NCI-H2227 treated with DMSO at 0.1 percent for 48 hours (cell line): ENCODE measurements at regions not wholly inside any gene's neighbourhood (a gene's known extent, or its start where the extent isn't known, plus 50 kb on each side); places are given as distances from the start of the nearest gene placed in this dataset.
"Not testable (repeated sequence)": the region's sequence is repeated elsewhere in the genome, so short reads cannot be mapped to it uniquely, and the experiment has no call there.

Source experiments
- DNase-seq: peaks from one replicate; lab custom pipeline; 2025; lab: John Stamatoyannopoulos, UW

- DNase-seq, result no peak
Observed at GRCh38 chr21:31455506-31455905, 111.4 kb upstream of the TIAM1 start.

DNA sequence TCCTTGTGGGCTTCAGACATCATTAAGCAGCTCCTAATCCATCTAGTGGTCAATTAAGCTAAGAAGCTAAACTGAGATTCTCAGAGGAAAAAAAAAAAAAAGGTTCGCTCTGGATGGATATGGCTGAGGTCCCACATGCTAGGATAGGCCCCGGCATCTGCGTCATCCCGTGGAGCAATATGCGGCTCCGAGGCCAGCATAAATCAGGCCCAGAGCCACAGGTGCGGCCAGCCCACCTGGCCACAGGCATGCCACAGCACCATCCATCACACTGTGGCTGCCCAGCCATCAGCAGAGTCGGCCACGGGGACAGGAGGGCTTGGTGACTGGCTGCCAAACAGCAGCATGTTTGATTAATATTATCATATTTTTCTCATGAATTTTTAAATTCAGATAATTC is 106.9 kb upstream of the TIAM1 start:
- no peak for DNase-seq

DNA sequence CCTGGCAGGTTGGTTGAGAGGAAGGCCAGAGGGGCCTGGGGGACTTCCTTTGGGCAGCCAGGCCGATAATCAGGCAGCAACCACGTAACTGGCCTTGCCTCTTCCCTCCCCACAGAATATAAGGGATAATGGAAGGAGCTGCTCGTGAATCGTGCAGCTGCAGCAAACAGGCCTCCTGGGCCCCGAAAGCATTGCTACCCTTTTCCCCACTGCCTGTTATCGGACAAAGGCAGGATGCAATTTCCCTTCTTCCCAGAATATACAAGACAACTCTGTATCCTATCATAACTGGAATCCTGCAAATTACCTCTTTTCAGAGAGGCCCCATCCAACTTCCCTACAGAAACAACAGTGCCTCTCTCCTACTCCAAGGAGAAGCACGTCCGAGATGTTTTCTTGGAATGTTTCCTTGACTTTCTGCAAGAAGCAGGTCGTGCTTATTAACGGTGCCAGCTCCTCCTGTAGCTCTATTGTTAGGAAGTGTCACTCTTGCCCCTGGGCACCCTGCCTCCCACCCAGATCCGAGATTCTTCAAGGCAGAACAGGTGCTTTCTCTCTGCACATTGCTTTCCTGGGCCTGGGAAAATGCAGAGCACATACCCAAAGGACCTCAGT is 106.0 kb upstream of the TIAM1 start:
- no peak for DNase-seq

GRCh38 chr21:31448496-31448895 is 104.4 kb upstream of the TIAM1 start:
- no peak for DNase-seq

DNA sequence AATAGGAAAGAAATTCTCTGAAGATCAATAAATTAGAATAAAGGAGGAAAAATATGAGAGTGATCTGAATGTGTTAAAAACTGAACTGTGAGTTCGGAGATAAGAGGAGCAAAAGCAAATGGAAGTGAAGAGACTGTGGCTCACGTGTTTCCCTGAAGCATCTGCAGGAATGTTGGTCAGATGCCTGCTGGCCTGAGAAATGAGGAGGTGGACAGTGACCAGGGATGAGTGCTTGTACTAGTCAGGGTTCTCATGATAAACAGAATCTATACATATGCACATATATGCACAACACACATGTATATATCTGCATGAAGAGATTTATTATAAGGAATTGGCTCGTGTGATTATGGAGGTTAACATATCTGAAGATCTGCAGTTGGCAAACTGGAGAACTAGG is 103.4 kb upstream of the TIAM1 start:
- no peak for DNase-seq

- no peak for DNase-seq
Observed at GRCh38 chr21:31446226-31446855, 102.3 kb upstream of the TIAM1 start.

DNA sequence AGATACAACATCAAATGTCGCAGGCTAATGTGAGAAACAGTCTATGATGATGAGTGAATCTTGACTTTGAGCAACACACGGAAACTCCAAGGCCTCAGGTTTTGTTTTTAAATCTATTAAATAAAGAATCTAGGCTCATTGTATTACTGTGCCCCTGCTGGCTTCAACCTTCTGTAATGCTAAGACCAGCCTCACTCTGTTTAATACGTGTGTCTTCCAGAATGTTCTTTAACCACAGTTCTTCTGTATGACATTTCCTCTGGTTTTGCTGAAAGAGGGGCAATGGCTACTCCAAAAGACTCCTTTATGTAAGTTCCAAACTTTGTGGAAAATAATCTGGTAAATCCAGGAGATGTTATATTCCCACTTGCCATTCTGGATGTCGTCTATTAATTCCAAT is 101.1 kb upstream of the TIAM1 start:
- no peak for DNase-seq

GRCh38 chr21:31443736-31444521 is 99.9 kb upstream of the TIAM1 start:
- no peak for DNase-seq

DNA sequence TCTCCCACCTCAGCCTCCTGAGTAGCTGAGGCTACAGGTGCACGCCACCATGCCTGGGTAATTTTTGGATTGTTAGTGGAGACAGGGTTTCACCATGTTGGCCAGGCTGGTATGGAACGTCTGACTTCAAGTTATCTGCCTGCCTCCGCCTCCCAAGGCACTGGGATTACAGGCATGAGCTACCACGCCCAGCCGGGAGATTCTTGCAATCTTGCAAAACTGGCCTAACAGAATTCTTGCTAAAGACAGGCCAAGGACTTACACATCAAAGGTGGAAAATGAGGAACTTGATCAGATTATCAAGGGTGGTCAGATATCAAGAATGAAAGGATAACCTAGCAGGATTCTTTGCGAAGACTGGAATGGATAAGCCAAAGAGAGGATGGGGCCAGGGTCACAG is 98.3 kb upstream of the TIAM1 start:
- no peak for DNase-seq

DNA sequence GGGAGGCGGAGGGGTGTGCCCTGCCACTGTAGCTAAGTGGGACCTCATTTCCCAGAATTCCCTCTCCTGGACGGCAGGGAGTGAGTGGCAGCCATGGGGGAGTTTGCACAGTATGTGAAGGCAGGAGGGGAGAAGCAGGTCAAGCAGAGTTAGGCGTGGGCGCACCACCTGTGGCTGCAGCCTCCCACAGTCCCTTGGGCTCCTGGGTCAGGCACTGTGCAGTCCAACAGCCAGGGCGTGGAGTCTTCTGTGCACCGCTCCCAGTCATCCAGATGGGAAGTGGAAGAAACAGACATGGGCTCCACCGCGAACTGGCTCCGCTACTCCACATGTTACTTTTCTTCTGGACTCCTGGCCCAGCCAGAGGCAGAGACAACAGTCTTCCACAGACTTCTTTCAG is 85.4 kb upstream of the TIAM1 start:
- no peak for DNase-seq

DNA sequence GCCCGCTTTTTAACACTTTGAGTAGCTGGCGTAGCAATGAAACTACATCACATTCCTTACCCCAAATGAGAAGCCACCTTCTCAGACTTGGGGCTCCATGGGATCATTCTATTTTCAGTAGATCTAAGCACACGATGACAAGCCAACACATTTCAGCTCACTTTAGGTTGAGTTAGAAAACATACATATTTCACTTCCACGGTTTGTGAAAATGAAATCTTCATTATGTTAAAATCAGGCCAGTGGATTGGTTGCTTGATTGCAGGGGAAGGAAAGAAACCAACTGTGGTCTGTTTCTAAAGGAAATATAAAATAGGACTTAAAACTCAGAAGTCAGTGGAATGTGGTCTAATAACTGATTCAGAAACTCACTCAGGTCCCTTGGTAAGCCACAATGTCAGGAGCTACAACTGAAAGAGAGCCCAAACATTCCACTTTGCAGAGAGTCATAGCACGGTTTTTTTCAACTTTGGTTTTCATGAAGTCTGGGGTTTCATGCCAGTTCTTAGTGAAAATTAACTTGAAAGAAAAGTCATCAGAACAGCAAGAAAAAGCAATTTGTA is 82.3 kb upstream of the TIAM1 start:
- DNase-seq, result no peak

DNA sequence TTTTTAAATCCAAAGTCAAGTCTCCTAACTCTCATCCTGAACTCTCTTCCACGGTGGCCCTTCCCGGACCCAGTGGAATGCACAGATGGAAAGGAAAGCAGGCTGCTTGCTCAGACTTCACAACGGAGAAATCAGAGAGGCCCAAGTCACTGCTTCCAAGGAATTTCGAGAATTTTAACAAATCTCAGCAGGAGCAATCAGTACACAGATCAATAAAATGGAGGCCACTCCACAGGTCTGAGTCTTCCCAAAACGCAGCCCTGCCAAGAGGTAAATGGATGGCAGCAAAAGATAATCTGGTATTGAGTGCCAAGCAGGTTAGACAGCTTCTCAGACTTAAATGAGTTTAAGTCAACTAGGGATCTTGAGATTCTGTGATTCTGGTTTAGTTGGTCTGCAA is 81.1 kb upstream of the TIAM1 start:
- DNase-seq, result no peak

GRCh38 chr21:31424058-31424457 is 80.0 kb upstream of the TIAM1 start:
- no peak for DNase-seq

- DNase-seq, result no peak
Observed at GRCh38 chr21:31420988-31421387, 76.9 kb upstream of the TIAM1 start.

DNA sequence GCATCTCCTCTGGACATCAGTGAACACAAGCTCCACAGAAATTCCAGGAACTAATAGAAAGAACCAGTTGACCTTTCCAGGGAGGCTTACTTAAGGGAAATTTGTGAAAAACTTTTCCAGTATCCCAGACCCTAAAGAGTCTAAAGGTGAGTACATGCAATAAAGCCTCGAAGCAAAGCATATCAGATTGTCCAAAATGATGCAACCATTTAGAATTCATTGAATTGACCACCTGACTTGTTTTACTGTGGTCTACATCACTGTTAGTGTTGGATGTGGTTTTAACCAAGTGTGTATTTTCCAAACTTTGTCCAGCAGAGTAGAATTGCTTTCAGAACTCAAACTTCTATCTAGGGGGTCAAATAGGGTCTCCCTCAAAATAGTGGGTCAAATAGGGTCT is 76.3 kb upstream of the TIAM1 start:
- DNase-seq, result no peak

DNA sequence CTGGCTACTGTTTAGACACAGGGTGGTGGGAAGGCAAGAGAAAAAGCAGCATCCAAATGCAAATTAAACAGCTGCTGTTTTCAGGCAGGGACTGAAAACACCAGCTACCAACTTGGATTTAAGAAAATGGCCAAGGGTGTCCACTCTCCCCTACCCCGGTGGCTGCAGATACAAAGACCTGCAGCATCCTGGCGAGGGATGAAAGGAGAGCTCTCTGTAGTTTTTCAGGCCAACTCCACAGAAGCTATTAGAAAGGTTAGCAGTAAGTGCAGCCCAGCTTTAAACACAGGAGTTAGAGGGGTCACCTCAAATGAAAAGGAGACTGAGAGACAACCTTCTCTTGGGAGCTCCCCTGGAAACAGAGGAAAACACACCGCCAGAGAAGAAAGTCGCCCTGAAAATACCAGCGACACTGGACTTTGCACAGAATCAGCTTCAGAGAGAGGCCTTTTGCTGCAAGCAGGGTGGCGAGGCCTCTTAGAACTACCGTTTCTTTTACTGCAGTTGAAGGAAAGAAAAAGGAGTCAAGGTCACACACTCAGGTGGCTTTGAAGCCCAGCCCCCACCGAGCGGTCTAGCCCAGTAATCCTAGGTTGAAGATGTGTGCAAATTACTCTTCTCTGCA is 74.4 kb upstream of the TIAM1 start:
- no peak for DNase-seq

- not testable (repeated sequence) for DNase-seq
Observed at GRCh38 chr21:31417214-31417613, 73.2 kb upstream of the TIAM1 start.

DNA sequence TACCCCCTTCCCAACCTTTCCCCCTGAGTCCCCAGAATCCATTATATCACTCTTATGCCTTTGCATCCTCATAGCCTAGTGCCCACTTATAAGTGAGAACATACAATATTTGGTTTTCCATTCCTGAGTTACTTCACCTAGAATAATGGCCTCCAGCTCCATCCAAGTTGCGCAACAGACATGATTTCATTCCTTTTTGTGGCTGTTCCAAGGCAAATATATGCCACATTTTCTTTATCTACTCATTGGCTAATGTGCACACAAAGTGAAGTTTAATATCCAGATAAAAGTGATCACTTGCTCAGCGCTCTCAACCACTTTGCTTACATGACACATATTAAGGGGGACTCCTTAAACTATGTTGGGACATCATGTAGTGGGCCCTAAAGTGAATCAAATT is 72.4 kb upstream of the TIAM1 start:
- DNase-seq, result no peak

DNA sequence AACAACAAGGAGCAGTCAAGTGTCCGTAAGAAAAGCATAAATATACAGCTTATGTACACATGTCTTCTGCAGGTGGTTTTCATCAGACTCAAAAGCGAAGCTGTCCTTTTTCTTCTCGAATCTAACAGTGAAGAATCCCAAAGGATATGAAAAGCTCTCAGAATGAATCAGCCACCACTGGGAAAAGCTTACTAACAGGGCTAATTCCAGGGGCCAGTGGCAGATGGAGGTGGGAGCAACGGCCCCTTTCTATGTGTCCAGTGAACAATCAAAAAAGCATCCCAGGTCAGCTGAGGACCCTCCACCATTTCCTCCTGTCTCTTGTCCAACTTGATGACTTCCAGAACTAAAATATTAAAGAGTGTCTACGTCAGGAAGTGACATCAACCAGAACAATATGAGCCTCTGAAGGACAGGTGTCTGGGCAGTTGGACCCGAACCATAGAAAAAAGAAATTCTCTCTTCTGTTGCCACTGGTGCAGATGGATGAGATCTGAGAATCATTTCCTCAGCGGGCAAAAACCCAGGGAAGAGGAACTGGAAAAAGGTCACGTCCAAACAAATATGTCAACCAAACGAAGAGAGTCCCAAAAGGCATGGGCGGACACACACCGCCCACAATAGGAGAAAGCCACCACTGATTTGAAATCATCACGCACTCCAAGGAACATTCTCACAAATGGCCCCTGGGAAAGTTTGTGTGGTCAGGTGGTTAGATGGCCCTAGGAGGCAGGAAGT is 70.4 kb upstream of the TIAM1 start:
- DNase-seq, result no peak

- DNase-seq, result no peak
Observed at GRCh38 chr21:31413698-31414097, 69.6 kb upstream of the TIAM1 start.

GRCh38 chr21:31410499-31411131 is 66.6 kb upstream of the TIAM1 start:
- no peak for DNase-seq
